ENCODE measurements at regions not wholly inside any gene's neighbourhood (a gene's known extent, or its start where the extent isn't known, plus 50 kb on each side); places are given as distances from the start of the nearest gene placed in this dataset.
"Not testable (repeated sequence)": the region's sequence is repeated elsewhere in the genome, so short reads cannot be mapped to it uniquely, and the experiment has no call there.

- DNase-seq: no peak
Measured at GRCh38 chr5:28726815-28727214, 1688.4 kb upstream of the CDH9 start.

DNA sequence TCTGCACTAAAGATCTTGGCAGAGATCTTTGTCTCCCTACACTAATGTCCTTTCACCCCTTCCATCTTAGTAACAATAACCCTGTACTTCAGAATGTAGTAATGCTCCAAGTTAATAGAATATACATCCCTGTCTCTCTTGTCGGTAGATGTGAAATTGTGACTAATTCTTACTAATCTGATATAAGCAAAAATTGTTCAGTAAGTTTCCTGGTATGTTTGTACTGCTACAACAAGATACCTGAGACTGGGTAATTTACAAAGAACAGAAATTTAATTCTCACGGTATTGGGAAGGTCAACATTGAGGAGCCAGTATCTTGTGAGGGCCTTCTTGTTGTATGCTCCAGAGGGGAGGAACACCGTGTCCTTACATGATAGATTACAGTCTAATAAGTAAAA, 1686.6 kb upstream of the CDH9 start:
- DNase-seq: no peak

GRCh38 chr5:28714907-28715698, 1676.7 kb upstream of the CDH9 start:
- no peak for DNase-seq

GRCh38 chr5:28710360-28710759, 1672.0 kb upstream of the CDH9 start:
- DNase-seq: no peak

DNA sequence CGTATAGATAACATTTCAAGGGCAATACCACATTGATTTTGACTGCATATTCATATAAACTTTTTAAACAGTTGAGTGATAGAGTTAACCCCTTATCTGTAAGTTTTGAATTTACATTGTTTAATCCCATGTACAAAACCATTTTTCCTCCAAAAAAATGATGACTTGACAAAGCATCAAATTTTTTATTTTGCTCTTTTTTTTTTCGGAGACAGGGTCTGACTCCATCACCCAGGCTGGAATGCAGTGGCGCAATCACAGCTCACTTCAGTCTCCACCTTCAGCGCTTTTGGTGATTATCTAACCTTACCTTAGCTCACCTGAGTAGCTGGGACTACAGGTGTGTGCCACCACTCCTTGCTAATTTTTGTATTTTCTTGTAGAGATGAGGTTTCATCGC, 1670.1 kb upstream of the CDH9 start:
- no peak for DNase-seq

DNA sequence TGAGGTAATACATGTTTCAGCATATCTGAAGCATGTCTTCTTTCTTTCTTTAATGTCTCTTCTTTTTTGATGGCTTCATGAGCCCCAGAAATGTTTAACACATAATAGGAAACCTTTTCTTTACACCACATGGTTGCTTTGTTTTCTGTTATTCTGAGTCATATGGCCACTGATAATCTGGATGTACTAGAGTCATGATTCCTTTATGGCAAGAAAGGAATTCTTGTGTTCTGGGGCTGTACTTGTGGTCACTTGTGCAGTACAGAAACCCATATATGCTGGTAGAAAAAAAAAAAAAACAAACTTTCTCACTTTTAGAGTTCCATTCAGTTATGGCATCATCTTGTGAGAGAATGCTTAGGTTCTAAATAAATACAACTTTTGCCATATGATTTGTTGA, 1669.3 kb upstream of the CDH9 start:
- DNase-seq: no peak

GRCh38 chr5:28703651-28704260, 1665.4 kb upstream of the CDH9 start:
- DNase-seq: no peak

DNA sequence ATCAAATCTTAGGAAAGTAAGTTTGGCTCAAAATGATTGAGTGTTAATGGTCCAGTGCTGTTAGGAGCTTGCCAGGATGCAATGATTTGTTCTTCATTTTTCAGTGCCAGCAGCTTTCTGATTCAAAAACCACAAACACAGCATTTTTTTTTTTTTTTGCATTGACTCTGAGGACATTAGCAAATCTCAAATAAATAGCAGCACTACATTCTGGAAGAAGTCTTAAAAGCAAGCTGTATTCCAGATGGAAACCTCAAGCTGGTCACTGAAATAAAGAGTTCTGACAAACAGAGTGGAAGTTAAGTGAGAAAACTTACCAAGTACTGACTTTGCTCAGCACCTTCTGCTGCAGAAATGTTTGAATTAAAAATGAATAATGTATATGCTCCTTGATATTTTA, 1653.1 kb upstream of the CDH9 start:
- no peak for DNase-seq

DNA sequence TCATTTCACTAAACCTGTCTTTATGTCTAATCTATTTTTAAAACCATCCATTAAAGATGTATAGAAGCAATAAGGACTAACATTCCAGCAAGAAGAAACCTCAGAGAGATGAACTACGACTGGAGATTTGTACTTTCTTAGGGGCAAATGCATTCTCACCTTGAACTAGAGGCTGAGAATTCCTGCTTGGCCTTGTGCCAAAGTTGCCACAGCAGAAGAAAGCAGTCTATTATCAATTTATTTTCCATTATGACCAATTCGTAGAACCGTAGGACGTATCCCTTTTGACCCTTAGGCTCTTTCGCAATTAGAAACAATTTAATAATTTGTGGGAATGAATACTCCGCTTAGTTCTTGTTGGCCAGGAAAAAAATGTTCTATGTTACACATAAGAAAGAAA, 1647.4 kb upstream of the CDH9 start:
- no peak for DNase-seq

GRCh38 chr5:28678899-28679298, 1640.5 kb upstream of the CDH9 start:
- no peak for DNase-seq

GRCh38 chr5:28666110-28666509, 1627.7 kb upstream of the CDH9 start:
- DNase-seq: no peak

- no peak for DNase-seq
Measured at GRCh38 chr5:28648108-28648507, 1609.7 kb upstream of the CDH9 start.

DNA sequence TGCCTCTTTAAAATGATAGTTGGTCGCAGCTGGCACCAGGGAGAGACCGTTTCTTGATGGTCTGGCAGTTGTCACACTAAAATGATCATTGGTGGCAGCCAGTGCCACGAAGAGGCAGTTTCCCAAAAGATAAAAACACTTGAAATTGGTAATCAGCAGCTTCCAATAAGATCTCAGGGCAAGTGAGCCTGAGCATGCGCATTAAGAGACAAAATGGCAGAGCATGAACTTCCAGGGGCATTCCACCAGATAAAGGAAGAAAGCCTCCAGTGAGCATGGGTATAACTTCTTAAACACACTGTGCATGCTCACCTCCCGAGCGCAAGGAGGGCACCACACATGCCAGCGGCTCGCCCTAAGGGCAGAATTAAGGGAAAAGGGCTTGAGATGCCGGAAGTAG, 1594.2 kb upstream of the CDH9 start:
- DNase-seq: no peak

- DNase-seq: no peak
Measured at GRCh38 chr5:28603869-28604268, 1565.5 kb upstream of the CDH9 start.

GRCh38 chr5:28602429-28602828, 1564.0 kb upstream of the CDH9 start:
- DNase-seq: no peak

DNA sequence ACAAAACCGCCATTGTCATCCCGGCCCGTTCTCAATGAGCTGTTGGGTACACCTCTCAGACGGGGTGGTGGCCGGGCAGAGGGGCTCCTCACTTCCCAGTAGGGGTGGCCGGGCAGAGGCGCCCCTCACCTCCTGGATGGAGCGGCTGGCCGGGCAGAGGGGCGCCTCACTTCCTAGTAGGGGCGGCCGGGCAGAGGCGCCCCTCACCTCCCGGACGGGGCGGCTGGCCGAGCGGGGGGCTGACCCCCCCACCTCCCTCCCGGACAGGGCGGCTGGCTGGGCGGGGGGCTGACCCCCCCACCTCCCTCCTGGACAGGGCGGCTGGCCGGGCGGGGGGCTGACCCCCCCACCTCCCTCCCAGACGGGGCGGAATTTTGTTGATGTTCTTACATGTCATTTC, 1558.3 kb upstream of the CDH9 start:
- DNase-seq: not testable (repeated sequence)

DNA sequence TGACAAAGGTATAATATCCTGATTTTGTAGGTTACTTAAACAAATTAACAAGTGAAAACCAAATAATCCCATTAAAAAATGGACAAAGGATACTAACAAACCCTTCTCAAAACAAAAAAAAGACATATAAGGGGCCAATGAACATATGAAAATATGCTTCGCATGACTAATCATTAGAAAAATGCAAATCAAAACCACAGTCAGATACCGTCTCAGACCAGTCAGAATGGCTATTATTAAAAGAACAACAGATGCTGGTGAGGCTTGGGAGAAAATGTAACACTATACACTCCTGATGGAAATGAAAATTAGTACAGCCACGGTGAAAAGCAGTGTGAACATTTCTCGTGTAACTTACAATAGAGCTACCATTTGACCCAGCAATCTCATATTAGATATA, 1542.2 kb upstream of the CDH9 start:
- no peak for DNase-seq

DNA sequence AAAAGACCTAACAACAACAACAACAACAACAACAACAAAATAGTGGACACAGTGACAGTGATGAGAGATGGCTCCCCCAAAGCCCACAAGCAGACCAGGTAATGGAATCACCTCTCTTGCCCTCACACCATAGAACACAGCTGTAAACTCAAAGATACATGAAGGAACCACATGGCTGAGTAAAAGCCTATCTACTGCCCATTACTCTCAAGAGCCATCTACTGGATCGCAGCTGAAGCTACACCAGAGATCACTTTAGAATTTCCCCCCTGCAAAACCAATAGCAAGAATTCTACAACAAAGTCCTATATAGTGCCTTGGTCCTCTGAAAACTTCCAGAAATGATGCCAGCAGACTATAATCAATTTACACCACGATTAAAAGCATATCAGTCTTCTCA, 1537.6 kb upstream of the CDH9 start:
- no peak for DNase-seq

DNA sequence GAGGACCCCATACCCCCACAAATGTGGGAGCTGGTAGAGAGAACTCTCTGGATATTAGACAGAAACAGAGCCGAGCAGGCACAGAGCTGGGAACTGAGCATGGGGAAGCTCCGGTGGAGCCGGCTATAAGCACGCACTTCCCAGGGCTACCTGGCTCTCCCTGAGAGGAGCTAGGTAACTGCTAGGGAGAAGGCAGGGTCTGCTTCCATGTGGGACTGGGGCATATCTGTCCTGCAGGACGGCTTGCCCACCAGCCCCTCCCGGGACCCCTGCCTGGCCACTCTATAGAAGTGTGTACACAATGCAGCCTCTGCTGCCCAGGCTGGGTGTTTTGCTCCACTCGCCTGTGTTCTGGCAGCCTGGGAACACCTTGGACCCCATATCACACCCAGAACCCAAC, 1537.0 kb upstream of the CDH9 start:
- DNase-seq: no peak

- DNase-seq: no peak
Measured at GRCh38 chr5:28574606-28575005, 1536.2 kb upstream of the CDH9 start.

GRCh38 chr5:28567048-28567447, 1528.7 kb upstream of the CDH9 start:
- no peak for DNase-seq

GRCh38 chr5:28561522-28561921, 1523.1 kb upstream of the CDH9 start:
- DNase-seq: no peak

- no peak for DNase-seq
Measured at GRCh38 chr5:28558196-28558595, 1519.8 kb upstream of the CDH9 start.

GRCh38 chr5:28557114-28557513, 1518.7 kb upstream of the CDH9 start:
- no peak for DNase-seq

- DNase-seq: no peak
Measured at GRCh38 chr5:28549588-28549987, 1511.2 kb upstream of the CDH9 start.
